ENCODE measurements at regions not wholly inside any gene's neighbourhood (a gene's known extent, or its start where the extent isn't known, plus 50 kb on each side); places are given as distances from the start of the nearest gene placed in this dataset.

- TF ChIP-seq, protein P1, sequence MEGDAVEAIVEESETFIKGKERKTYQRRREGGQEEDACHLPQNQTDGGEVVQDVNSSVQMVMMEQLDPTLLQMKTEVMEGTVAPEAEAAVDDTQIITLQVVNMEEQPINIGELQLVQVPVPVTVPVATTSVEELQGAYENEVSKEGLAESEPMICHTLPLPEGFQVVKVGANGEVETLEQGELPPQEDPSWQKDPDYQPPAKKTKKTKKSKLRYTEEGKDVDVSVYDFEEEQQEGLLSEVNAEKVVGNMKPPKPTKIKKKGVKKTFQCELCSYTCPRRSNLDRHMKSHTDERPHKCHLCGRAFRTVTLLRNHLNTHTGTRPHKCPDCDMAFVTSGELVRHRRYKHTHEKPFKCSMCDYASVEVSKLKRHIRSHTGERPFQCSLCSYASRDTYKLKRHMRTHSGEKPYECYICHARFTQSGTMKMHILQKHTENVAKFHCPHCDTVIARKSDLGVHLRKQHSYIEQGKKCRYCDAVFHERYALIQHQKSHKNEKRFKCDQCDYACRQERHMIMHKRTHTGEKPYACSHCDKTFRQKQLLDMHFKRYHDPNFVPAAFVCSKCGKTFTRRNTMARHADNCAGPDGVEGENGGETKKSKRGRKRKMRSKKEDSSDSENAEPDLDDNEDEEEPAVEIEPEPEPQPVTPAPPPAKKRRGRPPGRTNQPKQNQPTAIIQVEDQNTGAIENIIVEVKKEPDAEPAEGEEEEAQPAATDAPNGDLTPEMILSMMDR (IDR thresholded peaks at IDR 0.05), result no peak
- TF ChIP-seq POLR2A (IDR thresholded peaks at IDR 0.05), result no peak
These were observed 1055.3 kb downstream of the BRD1 start for GRCh38 chr22:48772286-48772907.

All from esophagus squamous epithelium (tissue), 4 donors.